ENCODE measurements at regions not wholly inside any gene's neighbourhood (a gene's known extent, or its start where the extent isn't known, plus 50 kb on each side); places are given as distances from the start of the nearest gene placed in this dataset.
"Not testable (repeated sequence)": the region's sequence is repeated elsewhere in the genome, so short reads cannot be mapped to it uniquely, and the experiment has no call there.

DNA sequence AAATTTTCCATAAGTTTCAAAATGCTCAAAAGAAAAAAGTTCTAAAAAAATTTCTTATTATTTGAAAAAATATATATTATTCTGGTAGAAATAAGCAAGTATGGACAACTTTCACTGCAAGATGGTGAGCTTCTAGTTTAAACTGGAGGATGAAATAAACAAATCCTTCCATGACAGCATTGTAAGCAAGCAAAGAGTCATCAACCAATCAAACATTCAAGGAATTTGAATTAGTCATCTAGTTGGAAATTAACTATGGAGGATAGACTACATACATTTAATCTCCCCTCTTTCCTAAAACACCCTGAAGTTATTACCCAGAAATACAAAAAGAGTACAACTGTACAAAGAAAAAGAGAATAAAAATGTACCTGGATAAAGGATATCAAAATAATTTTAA lies 51.0 kb upstream of the IRX5 start:
- Histone ChIP-seq H3K27ac (ENCODE audit: low read length) (no peak overlapping the region), H3K36me3 (ENCODE audit: control insufficient read depth, low read depth, low read length) (no peaks in the 10 kb centered on the region), H3K27me3 (ENCODE audit: control insufficient read depth, insufficient read depth, low read length) (no peaks in the 10 kb centered on the region), H3K4me3 (ENCODE audit: low read length) (no peak overlapping the region), H3K9me3 (ENCODE audit: control insufficient read depth, low read depth, low read length) (no peaks in the 10 kb centered on the region), H3K4me1 (ENCODE audit: control insufficient read depth, low read depth, low read length) (peaks cover 8% of the 10 kb centered on the region), H3K9ac (ENCODE audit: low read length) (no peak overlapping the region)

DNA sequence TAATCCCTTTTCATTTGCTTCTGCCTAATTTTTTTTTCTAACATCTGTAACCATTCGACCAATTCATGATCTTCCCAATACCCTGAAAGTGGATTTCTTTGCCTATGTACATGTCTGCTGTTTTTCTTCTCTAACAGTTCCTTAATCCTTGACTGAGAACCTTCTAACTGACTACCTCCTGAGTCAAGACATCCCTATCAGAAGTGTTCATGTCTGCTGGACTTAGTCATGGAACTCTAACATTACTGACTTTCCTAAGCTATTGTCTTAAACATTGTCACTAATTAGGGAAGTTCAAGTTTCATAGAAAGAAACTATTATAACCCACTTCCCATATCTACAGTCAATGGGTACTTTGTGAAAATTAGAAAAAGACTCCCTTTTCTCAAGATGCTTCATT lies 52.4 kb upstream of the IRX5 start:
- Histone ChIP-seq H3K9me3 (ENCODE audit: control insufficient read depth, low read depth, low read length) (no peaks in the 10 kb centered on the region), H3K27ac (ENCODE audit: low read length) (no peak overlapping the region), H3K9ac (ENCODE audit: low read length) (no peak overlapping the region), H3K36me3 (ENCODE audit: control insufficient read depth, low read depth, low read length) (no peaks in the 10 kb centered on the region), H3K4me1 (ENCODE audit: control insufficient read depth, low read depth, low read length) (peaks cover 8% of the 10 kb centered on the region), H3K4me3 (ENCODE audit: low read length) (no peak overlapping the region), H3K27me3 (ENCODE audit: control insufficient read depth, insufficient read depth, low read length) (no peaks in the 10 kb centered on the region)

- no peak overlapping the region for H3K4me3 ChIP-seq (ENCODE audit: low read length)
- no peak overlapping the region for H3K27ac ChIP-seq (ENCODE audit: low read length)
- no peaks in the 10 kb centered on the region for H3K9me3 ChIP-seq (ENCODE audit: control insufficient read depth, low read depth, low read length)
- H3K27me3 ChIP-seq (ENCODE audit: control insufficient read depth, insufficient read depth, low read length): no peaks in the 10 kb centered on the region
- peaks cover 8% of the 10 kb centered on the region for H3K4me1 ChIP-seq (ENCODE audit: control insufficient read depth, low read depth, low read length)
- H3K9ac ChIP-seq (ENCODE audit: low read length): no peak overlapping the region
- H3K36me3 ChIP-seq (ENCODE audit: control insufficient read depth, low read depth, low read length): no peaks in the 10 kb centered on the region
Observed at GRCh38 chr16:54875443-54875842, 55.2 kb upstream of the IRX5 start.

- not testable (repeated sequence) for H3K27ac ChIP-seq (ENCODE audit: low read length); H3K9ac ChIP-seq (ENCODE audit: low read length); H3K4me1 ChIP-seq (ENCODE audit: control insufficient read depth, low read depth, low read length); H3K4me3 ChIP-seq (ENCODE audit: low read length); H3K36me3 ChIP-seq (ENCODE audit: control insufficient read depth, low read depth, low read length); H3K27me3 ChIP-seq (ENCODE audit: control insufficient read depth, insufficient read depth, low read length); H3K9me3 ChIP-seq (ENCODE audit: control insufficient read depth, low read depth, low read length)
Observed at GRCh38 chr16:54873716-54874373, 56.8 kb upstream of the IRX5 start.

- Histone ChIP-seq H3K9ac (ENCODE audit: low read length) (no peak overlapping the region), H3K27ac (ENCODE audit: low read length) (no peak overlapping the region), H3K36me3 (ENCODE audit: control insufficient read depth, low read depth, low read length) (no peaks in the 10 kb centered on the region)
Observed at GRCh38 chr16:54873071-54873470, 57.6 kb upstream of the IRX5 start.

DNA sequence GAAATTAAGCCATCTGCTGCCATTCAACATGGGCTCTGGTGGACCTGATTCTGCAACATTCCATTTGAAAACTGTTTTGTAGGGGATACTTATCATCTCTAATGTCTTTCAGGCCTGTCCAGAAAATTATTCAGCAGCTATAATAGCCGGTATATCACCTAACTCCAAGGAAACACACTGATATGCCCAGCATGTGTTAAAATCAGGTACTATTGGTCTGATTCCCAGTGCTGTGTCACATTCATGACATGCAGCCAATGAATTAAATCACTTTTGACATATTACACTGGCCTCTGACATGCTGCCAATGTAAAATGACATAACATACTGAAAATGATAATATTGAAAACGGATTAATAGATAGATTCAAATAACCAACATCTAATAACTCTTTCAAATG lies 60.5 kb upstream of the IRX5 start:
- H3K4me1 ChIP-seq (ENCODE audit: control insufficient read depth, low read depth, low read length): no peaks in the 10 kb centered on the region
- H3K27ac ChIP-seq (ENCODE audit: low read length): no peak overlapping the region
- H3K36me3 ChIP-seq (ENCODE audit: control insufficient read depth, low read depth, low read length): no peaks in the 10 kb centered on the region

More at GRCh38 chr16:54873071-54873470, 57.6 kb upstream of the IRX5 start:
- Histone ChIP-seq H3K4me1 (ENCODE audit: control insufficient read depth, low read depth, low read length) (peaks cover 8% of the 10 kb centered on the region), H3K9me3 (ENCODE audit: control insufficient read depth, low read depth, low read length) (no peaks in the 10 kb centered on the region), H3K4me3 (ENCODE audit: low read length) (no peak overlapping the region), H3K27me3 (ENCODE audit: control insufficient read depth, insufficient read depth, low read length) (no peaks in the 10 kb centered on the region)

DNA sequence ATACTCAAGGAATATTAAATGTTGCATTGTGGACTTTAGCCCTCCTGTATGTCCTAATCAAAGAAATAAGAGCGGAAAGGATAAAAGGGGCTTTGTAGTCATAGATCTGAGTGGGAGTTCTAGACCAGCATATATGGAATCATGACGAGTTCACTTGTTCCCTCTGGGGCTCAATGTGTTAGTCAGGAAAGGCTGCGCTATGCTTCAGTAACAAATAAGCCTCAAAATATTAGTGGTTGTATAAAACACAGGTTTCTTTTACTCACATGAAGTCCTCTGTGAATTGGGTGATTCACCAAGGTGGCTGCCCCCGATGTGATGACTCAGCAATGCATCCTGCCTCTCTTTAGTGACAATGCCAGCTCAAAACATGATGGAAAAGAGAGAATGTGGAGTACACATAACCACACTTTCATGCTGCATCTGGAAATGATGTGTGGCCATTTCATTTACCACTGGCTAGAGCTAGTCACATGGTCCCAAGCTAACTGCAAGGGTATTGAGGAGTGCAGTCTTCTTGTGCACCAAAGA lies 63.3 kb upstream of the IRX5 start:
- Histone ChIP-seq H3K9ac (ENCODE audit: low read length) (no peak overlapping the region), H3K36me3 (ENCODE audit: control insufficient read depth, low read depth, low read length) (no peaks in the 10 kb centered on the region), H3K4me3 (ENCODE audit: low read length) (no peak overlapping the region), H3K27ac (ENCODE audit: low read length) (no peak overlapping the region), H3K4me1 (ENCODE audit: control insufficient read depth, low read depth, low read length) (no peaks in the 10 kb centered on the region), H3K9me3 (ENCODE audit: control insufficient read depth, low read depth, low read length) (no peaks in the 10 kb centered on the region), H3K27me3 (ENCODE audit: control insufficient read depth, insufficient read depth, low read length) (no peaks in the 10 kb centered on the region)

More for the DNA sequence above, 60.5 kb upstream of the IRX5 start:
- H3K27me3 ChIP-seq (ENCODE audit: control insufficient read depth, insufficient read depth, low read length): no peaks in the 10 kb centered on the region
- H3K9me3 ChIP-seq (ENCODE audit: control insufficient read depth, low read depth, low read length): no peaks in the 10 kb centered on the region
- H3K9ac ChIP-seq (ENCODE audit: low read length): no peak overlapping the region
- no peak overlapping the region for H3K4me3 ChIP-seq (ENCODE audit: low read length)

DNA sequence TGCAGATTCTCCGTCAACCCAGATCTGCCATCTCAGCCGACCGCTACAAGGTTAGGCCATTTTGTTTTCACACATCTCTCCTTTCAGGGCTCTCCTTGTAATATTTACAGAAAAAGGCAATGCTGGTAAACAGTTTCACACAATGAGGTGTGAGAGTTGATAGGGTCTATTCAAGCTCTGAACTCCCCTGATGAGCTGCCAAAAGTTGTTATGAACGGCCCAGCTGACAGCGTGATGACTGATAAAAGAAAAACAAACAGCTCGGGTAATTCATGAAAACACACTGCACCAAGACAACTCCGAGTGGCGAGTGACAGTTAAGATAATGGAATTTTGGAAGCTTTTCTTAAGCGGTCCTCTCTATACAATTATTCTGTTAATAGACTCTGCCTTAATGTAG lies 68.1 kb upstream of the IRX5 start:
- H3K36me3 ChIP-seq (ENCODE audit: control insufficient read depth, low read depth, low read length): no peaks in the 10 kb centered on the region
- H3K9me3 ChIP-seq (ENCODE audit: control insufficient read depth, low read depth, low read length): no peaks in the 10 kb centered on the region
- no peak overlapping the region for H3K27ac ChIP-seq (ENCODE audit: low read length)
- no peaks in the 10 kb centered on the region for H3K4me1 ChIP-seq (ENCODE audit: control insufficient read depth, low read depth, low read length)
- H3K4me3 ChIP-seq (ENCODE audit: low read length): no peak overlapping the region
- H3K9ac ChIP-seq (ENCODE audit: low read length): no peak overlapping the region
- H3K27me3 ChIP-seq (ENCODE audit: control insufficient read depth, insufficient read depth, low read length): no peaks in the 10 kb centered on the region

DNA sequence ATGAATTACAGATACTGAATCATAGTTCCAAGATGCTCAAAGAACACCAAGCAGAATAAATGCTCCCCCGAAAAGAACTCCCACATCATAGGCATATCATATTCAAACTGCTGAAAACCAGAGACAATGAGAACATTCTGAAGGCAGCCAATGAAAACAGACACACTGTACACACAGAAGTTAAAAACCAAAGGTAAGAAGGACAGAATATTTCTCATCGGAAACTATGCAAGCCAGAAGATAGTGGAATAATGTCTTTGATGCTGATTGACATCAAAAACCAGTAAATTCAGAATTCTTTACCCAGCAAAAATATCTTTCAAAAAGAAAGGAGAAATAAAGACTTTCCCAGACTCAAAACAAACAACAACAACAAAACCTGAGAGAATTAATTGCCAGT lies 73.8 kb upstream of the IRX5 start:
- Histone ChIP-seq H3K36me3 (ENCODE audit: control insufficient read depth, low read depth, low read length) (no peaks in the 10 kb centered on the region), H3K27me3 (ENCODE audit: control insufficient read depth, insufficient read depth, low read length) (no peaks in the 10 kb centered on the region)

GRCh38 chr16:54847609-54848008 lies 83.1 kb upstream of the IRX5 start:
- Histone ChIP-seq H3K9me3 (ENCODE audit: control insufficient read depth, low read depth, low read length) (no peaks in the 10 kb centered on the region), H3K27me3 (ENCODE audit: control insufficient read depth, insufficient read depth, low read length) (no peaks in the 10 kb centered on the region), H3K27ac (ENCODE audit: low read length) (no peak overlapping the region), H3K9ac (ENCODE audit: low read length) (no peak overlapping the region), H3K4me3 (ENCODE audit: low read length) (no peak overlapping the region), H3K36me3 (ENCODE audit: control insufficient read depth, low read depth, low read length) (no peaks in the 10 kb centered on the region), H3K4me1 (ENCODE audit: control insufficient read depth, low read depth, low read length) (no peaks in the 10 kb centered on the region)

More for the DNA sequence above, 73.8 kb upstream of the IRX5 start:
- H3K27ac ChIP-seq (ENCODE audit: low read length): no peak overlapping the region
- H3K9ac ChIP-seq (ENCODE audit: low read length): no peak overlapping the region
- H3K4me1 ChIP-seq (ENCODE audit: control insufficient read depth, low read depth, low read length): no peaks in the 10 kb centered on the region
- H3K4me3 ChIP-seq (ENCODE audit: low read length): no peak overlapping the region
- H3K9me3 ChIP-seq (ENCODE audit: control insufficient read depth, low read depth, low read length): peaks cover 14% of the 10 kb centered on the region

DNA sequence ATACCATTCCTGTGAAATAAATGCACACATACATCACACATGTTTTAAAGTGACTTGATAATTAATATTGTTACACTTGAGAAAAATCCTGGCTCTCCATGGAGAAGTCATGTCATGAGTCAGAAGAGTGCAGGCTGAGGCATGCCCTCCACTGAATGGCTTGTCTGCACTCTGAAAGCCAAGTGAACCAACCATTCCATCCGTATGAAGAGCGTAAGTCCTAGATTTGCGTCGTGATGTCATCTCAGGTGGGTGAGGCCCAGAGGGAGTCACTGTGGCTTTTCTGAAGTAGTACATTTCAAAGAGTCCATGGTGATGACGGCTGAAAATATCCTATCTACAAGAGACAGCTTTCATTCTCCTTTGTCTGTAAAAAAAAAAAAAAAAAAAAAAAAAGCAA lies 83.5 kb upstream of the IRX5 start:
- Histone ChIP-seq H3K9me3 (ENCODE audit: control insufficient read depth, low read depth, low read length) (no peaks in the 10 kb centered on the region), H3K9ac (ENCODE audit: low read length) (no peak overlapping the region), H3K27me3 (ENCODE audit: control insufficient read depth, insufficient read depth, low read length) (no peaks in the 10 kb centered on the region), H3K4me3 (ENCODE audit: low read length) (no peak overlapping the region), H3K27ac (ENCODE audit: low read length) (no peak overlapping the region), H3K36me3 (ENCODE audit: control insufficient read depth, low read depth, low read length) (no peaks in the 10 kb centered on the region), H3K4me1 (ENCODE audit: control insufficient read depth, low read depth, low read length) (no peaks in the 10 kb centered on the region)

DNA sequence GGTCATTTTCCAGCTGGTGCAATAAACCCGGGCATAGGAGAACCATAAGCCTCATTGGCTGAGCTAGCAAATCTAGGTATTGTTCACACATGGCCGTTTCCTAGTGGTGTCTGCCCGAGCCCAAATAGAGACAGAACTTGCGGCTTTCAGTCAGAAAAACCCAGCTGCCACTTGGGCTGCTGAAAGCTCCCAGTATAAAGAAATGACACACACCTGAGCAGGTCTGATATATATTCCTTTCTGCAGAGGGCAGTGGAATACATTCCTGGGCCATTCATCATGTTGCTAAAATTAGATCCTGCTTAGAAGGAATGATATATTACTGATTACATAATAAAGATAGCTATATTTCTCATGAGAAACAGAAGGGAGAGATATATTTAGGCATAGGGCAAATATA lies 83.9 kb upstream of the IRX5 start:
- Histone ChIP-seq H3K4me1 (ENCODE audit: control insufficient read depth, low read depth, low read length) (no peaks in the 10 kb centered on the region), H3K27me3 (ENCODE audit: control insufficient read depth, insufficient read depth, low read length) (no peaks in the 10 kb centered on the region), H3K4me3 (ENCODE audit: low read length) (no peak overlapping the region), H3K36me3 (ENCODE audit: control insufficient read depth, low read depth, low read length) (no peaks in the 10 kb centered on the region), H3K9ac (ENCODE audit: low read length) (no peak overlapping the region), H3K27ac (ENCODE audit: low read length) (no peak overlapping the region), H3K9me3 (ENCODE audit: control insufficient read depth, low read depth, low read length) (no peaks in the 10 kb centered on the region)

Measured in iPS-18a (cell line).